GM19324 (cell line): ENCODE measurements at regions not wholly inside any gene's neighbourhood (a gene's known extent, or its start where the extent isn't known, plus 50 kb on each side); places are given as distances from the start of the nearest gene placed in this dataset.
"Not testable (repeated sequence)": the region's sequence is repeated elsewhere in the genome, so short reads cannot be mapped to it uniquely, and the experiment has no call there.

Experiments used
- ATAC-seq: cut with Tn5 transposase; IDR thresholded peaks from one replicate; pipeline ENCODE4 v1.9.1; 2021; ENCODE audit warnings: mild to moderate bottlenecking, moderate library complexity; ENCODE audit not compliant: unreplicated experiment, low FRiP score

GRCh38 chr14:44873536-44873935 lies 88.2 kb downstream of the KLHL28 start:
- no peak for ATAC-seq

- ATAC-seq: no peak
Observed at GRCh38 chr14:44866770-44867169, 95.0 kb downstream of the KLHL28 start.

- no peak for ATAC-seq
Observed at GRCh38 chr14:44866322-44866721, 95.4 kb downstream of the KLHL28 start.

GRCh38 chr14:44863271-44863670 lies 98.5 kb downstream of the KLHL28 start:
- ATAC-seq: no peak

GRCh38 chr14:44854114-44854513 lies 107.6 kb downstream of the KLHL28 start:
- no peak for ATAC-seq

GRCh38 chr14:44847526-44848309 lies 114.0 kb downstream of the KLHL28 start:
- ATAC-seq: no peak

GRCh38 chr14:44846232-44846824 lies 115.4 kb downstream of the KLHL28 start:
- no peak for ATAC-seq

GRCh38 chr14:44835928-44836327 lies 125.8 kb downstream of the KLHL28 start:
- ATAC-seq: not testable (repeated sequence)

GRCh38 chr14:44833376-44834060 lies 128.2 kb downstream of the KLHL28 start:
- no peak for ATAC-seq

GRCh38 chr14:44830371-44830770 lies 131.4 kb downstream of the KLHL28 start:
- ATAC-seq: no peak

- ATAC-seq: no peak
Observed at GRCh38 chr14:44829021-44829420, 132.7 kb downstream of the KLHL28 start.

- ATAC-seq: no peak
Observed at GRCh38 chr14:44828023-44828422, 133.7 kb downstream of the KLHL28 start.

GRCh38 chr14:44820230-44820964 lies 141.3 kb downstream of the KLHL28 start:
- no peak for ATAC-seq

- ATAC-seq: no peak
Observed at GRCh38 chr14:44814196-44814595, 147.6 kb downstream of the KLHL28 start.

- no peak for ATAC-seq
Observed at GRCh38 chr14:44812672-44813071, 149.1 kb downstream of the KLHL28 start.

GRCh38 chr14:44804391-44804790 lies 157.4 kb downstream of the KLHL28 start:
- no peak for ATAC-seq

GRCh38 chr14:44803239-44803905 lies 158.4 kb downstream of the KLHL28 start:
- ATAC-seq: peak; percentile 53

GRCh38 chr14:44798386-44799242 lies 163.1 kb downstream of the KLHL28 start:
- ATAC-seq: no peak

- no peak for ATAC-seq
Observed at GRCh38 chr14:44795725-44796124, 166.0 kb downstream of the KLHL28 start.
